Right kidney (tissue), 1 donor: ENCODE measurements at regions not wholly inside any gene's neighbourhood (a gene's known extent, or its start where the extent isn't known, plus 50 kb on each side); places are given as distances from the start of the nearest gene placed in this dataset.

Experiments
- DNase-seq: peaks from one replicate; pipeline ENCODE4 v3.0.0-alpha.2; 2016

DNA sequence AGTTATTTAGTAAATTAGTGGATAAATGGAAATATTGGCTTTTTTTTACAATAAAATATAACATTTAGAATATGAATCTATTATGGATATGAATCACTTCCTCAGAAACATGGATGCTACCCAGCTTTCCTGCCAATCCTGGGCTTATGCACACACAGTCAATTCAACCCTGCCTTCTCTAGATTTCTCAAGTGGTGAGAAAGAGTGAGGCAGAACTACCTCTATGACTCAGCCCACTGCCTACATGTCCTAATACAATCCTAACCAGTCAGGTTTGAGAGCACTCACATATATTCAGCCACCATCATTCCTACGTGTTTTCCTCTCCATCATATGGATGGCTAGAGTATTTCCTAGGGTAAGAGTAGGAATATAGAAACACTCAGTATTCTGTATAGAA lies 91.1 kb upstream of the ANKRD50 start:
- no peak for DNase-seq

DNA sequence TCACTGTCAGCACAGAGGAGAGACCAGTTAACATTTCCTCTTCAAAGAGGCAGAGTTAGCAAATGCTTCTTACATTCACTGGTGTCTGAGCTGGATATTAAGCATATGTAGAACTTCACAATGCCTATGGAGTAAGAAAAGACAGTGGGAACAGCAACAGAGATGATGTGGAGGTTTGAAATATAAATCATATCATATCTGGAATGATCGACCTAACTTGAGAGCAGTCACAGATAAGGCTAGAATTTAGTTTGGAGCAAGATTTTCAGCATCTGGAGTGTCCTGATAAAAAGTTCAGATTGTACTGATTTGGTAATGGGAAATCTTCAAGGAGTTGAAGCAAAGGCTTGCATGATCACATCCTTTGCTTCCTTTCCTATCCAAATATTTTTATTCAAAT lies 90.5 kb upstream of the ANKRD50 start:
- DNase-seq: no peak

DNA sequence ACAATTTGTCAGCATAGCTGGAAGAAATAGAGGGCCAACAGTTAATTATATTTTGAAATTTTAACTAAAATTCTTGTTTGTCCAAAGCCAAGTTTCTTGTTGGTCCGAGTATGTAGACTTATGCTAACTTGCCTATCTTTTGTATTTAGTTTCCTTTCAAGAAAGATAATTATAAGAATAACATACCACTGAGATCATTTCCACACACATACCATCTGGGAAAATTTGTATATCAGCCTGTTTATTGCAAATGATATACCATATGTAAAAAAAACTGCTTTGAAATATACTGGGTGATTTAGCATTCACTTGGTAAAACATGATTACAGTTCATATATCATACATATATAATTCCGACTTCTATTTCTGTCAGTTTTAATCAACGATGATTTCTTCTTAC lies 84.7 kb upstream of the ANKRD50 start:
- no peak for DNase-seq

DNA sequence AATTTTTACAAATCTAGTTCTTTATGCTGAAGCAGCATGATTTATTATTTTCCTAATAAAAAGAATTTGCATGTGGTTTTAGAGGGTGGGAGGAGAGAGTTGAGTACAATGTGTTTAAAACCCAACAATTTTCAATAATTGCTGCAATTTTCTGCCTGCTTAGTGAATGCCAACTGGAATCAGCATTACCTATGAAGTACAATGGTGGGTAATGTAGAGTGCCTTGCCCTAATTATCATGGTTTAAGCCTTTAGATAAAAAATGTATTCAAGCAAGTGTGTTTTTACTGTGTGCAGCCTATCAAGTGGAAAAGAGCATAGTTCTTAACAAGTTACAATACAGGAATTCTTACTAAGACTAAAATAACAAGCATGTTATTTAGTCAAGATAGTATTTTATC lies 77.9 kb upstream of the ANKRD50 start:
- DNase-seq: no peak

DNA sequence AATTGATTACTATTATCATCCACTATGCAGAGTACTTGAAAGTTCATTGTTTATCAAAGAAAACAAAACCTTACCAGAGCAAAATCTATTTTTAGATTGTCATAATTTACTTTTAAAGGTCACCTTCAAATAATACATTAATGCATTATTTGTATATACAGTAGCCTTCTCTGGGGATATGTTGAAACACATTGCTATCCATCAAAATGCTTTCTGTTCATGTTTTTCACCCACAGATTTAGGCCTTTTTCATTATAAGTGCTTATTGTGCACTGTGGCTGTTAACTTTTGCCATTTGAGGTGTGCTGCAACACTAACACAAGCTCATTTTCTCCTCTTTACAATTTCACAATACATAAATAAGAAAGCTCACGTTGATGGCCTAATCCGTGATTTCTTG lies 74.1 kb upstream of the ANKRD50 start:
- no peak for DNase-seq

DNA sequence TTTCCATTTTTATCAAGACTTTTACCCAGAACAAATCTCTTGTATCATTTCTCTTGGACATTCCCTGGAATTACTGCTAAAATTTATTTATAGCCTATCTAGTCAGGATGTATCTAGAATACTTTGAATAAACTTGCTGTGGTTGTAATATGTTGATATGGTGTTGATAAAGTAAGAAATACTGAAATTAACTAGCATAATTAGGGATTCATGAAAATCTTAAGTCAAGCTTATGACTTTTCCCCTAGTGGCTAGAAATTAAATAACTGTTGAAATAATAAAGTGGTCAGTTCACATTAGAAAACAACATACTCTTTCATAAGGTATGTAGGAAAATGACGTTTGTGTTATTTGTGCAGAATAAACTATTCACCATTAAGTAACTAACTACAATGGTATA lies 73.1 kb upstream of the ANKRD50 start:
- DNase-seq: no peak

DNA sequence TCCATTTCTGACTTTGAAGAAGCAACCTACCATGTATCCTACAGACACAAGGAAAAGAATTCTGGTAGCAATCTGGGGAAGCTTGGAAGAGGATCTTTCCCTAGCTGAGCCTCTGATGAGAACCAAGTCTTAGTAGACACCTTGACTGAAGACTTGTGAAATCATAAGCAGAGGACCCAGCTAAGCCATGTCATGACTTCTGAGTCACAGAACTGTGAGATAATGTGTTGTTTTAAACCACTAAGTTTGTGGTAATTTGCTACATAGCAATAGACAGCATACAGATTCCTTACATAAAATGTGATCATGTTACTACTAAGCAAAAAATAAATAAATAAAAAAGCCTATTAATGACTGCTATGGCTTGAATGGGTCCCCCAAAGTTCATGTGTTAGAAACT lies 71.3 kb upstream of the ANKRD50 start:
- no peak for DNase-seq

DNA sequence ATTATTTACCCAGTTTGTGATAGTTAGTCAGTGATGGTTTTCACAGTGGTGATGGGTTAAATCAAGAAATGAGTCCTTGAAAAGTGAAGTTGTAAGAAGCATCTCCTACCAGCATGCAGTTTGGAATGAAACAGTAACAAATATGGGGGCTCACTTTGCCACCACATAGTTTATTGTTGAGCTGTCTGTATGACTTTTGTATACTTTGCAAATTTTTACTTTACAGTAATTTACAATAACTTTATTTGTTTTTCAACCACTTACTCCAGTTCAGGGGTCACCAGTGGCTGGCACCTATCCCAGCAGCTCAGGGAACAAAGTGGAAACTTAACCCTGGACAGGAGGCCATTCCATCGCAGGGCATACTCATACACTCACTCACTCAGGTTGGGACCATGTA lies 64.5 kb upstream of the ANKRD50 start:
- DNase-seq: no peak

DNA sequence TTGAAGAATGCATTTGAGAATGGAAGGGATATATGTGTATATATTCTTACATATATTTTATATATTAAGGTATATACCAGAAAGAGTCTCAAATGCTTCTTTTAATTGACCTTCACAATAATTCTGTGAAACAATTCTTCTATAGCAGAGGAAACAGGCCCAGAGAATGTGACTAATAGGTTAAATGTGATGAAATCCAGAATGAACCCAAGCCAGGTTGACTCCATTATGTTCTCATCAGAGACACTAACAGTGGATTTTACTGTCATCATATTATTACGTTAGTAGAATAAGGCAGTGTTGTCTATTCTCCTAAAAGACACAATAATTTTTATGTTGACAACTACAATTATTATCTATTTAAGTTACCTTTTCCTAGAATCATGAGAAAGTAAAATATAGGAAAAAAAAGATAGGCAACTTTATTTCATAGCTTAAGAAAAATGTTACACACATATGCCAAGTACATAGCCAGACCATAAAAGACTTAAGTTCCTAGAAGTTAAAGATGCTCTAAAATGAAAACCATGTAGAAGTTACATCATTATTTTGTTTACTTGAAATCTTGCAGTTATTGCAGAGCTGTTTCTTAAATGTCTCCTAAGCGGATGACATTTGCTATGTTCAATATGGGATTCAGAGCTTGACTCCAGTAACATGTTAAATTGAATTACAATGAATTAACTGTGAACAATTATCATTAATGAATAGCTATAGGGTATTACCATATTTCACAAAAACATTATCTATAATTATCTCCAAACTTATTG lies 56.2 kb upstream of the ANKRD50 start:
- no peak for DNase-seq

DNA sequence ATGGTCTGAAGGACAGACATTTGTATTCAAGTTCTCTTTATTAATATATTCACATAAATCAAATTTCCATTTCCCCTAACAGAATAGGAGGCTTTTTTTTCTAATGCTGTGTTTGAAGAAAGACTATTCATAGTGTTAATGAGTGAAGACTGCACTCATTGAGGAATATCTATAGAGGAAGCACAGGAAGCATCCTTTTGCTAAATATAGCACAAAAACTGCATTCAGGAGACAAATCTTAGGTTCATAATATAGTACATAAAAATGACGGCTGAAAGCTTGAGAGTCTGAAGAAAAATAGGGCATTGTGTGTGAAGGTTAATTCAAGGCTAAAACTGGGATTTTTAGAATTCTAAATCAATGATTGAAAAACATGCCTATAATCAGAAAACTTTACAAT lies 50.4 kb upstream of the ANKRD50 start:
- DNase-seq: no peak
